ENCODE measurements at regions not wholly inside any gene's neighbourhood (a gene's known extent, or its start where the extent isn't known, plus 50 kb on each side); places are given as distances from the start of the nearest gene placed in this dataset.

GRCh38 chr13:29688193-29688592 lies 92.7 kb upstream of the SLC7A1 start:
- TF ChIP-seq CTCF (IDR thresholded peaks at IDR 0.05) = no peak
- TF ChIP-seq POLR2A (IDR thresholded peaks at IDR 0.05) = no peak
- no peak for TF ChIP-seq EP300 (IDR thresholded peaks at IDR 0.05)

Data from upper lobe of left lung (tissue), 4 donors.